DMS 273 (cell line): ENCODE measurements at regions not wholly inside any gene's neighbourhood (a gene's known extent, or its start where the extent isn't known, plus 50 kb on each side); places are given as distances from the start of the nearest gene placed in this dataset.

ENCODE experiments used
- DNase-seq: peaks from one replicate; lab custom pipeline; 2025; ENCODE audit not compliant: unreplicated experiment; lab: John Stamatoyannopoulos, UW

DNA sequence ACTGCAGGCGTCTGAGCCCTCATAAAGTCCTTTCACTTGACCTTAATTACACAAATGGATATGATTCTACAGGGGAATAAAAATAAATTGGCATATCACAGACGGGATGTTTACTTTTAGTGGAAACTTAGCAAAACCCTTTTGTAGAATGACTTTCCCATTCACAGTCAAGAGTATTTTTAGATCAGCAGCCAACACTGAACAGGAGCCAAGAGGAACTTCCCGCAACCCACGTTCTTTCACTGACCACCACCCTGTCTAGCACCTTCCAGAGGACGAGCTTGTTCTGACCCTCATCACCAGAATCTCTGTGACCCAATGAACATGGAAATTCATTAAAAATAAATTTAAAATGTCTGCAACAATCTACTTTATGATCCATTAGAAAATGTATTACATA is 119.0 kb upstream of the SNTG2 start:
- DNase-seq, result no peak

DNA sequence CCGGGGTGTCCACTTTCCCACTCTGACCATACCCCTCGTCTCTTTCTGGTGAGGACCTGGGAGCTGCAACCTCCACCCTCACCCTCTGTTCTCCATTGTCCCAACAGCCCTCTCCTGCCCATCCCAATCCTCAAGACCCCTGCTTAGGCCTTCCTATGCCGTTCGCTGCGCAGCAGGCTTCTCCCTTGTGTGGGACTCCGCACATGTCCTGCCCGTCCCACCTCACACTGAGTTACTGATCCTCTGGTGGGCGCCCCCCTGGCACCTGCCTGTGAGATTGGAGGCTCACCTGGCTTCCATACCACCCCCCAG is 119.5 kb upstream of the SNTG2 start:
- no peak for DNase-seq

DNA sequence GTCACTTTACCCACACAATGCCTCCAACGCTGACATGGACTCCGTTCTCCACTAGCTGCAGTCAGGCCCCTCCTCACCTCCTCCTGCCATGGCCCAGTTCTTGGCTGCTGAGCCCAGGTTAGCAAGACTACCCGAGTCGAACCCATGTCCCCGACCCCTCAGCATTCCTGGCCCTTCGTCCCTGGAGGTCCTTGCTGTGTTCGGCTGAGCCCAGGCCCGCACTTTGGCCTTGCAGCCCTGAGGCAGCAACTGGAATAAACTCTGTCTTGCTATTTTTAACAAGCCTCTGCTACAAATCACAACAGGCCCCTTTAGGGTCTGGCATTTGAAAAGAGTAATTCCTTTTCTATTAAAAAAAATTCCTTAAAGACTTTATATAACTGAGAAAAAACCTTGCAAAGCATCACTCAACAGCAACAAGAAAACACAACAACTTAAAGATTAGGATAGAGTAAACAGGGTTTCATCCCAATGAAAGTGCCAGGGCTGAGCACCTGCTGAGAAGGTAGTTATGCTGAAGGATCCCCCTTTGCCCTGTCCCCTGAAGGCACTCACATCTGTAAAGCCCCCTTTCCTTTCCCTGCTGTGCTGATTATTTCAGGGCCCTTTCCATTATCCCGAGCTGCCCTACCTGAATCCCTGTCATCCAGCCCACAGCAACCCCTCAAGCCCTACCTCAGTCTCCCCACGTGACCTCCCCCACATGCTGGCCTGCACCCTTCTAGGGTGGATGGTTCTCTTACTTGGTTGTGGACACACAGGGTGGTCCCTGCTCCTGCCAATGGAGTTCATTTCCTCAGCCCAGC is 120.0 kb upstream of the SNTG2 start:
- no peak for DNase-seq

DNA sequence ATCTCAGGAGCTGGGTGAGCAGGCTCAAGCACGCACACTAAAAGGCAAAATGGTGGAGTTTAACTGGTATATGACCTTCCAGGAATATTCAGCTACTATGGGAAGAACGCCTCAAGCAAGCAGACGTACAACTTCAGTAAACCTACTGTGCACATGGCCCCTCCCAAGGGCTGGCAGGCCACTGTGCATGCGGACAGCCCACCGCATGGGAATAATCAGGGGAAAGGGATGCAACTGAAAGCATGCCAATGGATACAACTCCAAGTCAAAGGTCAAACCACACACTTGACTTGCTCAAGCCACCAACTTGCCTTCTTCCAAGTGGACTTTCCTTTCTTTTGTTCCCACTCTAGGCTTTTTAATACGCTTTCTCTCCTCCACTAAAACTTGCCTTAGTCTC is 121.6 kb upstream of the SNTG2 start:
- no peak for DNase-seq

DNA sequence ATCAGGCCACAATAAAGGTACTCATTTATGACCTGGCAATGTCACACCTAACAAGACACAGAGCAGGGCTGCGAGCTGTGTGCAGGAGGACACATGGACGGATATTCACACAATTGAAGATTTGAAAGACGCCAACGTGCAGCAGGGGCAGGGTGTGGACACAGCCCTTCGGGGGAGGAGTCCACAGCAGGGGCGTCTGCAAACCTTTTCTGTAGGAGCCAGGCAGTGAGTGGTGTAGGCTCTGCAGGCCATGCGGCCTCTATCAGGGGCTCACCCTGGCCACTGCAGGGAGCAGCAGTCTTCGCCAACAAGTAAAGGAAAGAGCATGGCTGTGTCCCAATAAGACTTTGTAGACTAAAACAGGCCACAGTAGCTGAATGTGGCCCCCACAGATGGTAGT is 125.7 kb upstream of the SNTG2 start:
- no peak for DNase-seq

DNA sequence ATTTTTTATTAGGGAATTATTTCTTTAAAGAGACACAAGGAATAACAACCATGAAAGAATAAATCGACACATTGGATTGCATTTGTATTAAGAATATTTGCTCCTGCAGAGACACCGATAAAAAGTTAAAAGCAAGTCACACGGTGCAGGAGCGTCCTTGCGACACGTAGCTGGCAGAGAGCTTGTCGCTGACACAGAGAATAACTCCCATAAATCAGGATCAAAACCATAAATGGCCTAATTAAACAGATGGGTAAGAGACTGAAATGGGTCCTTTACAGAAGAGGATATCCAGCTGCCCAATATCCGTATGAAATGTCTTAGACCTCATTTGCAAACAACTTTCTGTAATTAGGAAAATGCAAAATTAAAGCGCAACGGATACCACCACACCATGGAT is 126.1 kb upstream of the SNTG2 start:
- no peak for DNase-seq

DNA sequence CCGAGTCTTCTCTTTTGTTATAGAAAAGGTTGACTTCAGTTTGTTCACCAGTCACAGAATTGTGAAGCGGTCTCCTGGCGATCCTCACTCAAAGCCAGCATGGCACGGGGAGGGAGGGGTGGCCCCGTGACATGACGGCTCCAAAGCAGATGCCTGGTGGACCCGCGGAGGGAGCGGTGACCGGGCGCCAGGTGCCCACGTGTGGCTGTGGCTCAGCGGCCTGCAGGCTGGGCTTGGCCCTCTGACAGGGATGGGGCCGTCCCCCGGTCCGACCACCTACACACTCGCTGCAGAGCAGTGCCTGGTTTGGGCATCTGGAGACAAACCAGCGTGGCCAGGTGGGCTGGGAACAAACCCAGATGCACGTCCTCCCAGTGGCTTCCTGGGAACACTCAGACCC is 129.1 kb upstream of the SNTG2 start:
- no peak for DNase-seq

DNA sequence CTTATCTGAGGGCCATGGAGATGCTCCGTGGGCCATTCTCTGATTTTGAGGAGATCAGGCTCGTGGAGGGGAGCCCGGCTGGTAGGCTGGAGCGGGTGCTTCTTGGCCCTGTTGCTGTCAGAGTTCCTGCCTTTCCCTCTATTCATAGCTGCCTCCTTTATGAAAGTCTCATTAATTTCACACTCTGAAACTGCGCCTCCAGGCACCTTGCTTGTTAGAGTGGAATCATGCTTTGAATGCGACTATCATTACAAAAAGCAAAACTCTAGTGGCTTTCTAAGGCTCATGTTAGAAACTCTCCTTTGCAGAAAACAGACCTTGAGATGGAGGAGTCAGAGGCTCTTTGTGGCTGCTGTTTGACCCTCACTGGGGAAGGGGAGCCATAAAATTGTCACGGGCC is 131.0 kb upstream of the SNTG2 start:
- no peak for DNase-seq

DNA sequence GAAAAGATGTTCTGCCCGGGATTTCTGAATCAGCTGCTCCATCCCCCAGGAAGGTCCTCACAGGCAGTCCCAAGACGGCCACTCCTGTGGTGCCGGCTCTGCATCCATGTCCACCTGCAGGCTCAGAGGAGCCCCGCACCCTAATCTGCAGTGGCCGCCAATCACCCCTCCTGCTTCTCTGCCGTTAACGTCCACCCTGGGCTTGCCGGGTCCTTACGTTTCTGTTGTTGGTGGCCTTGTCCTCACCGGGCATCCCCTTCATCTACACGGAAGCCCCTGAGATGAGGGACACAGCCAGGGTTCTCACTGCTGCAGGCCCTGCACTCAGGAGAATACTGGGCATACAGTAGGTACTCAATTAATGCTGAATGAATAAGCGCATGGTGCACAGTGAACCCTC is 131.5 kb upstream of the SNTG2 start:
- DNase-seq, result no peak

DNA sequence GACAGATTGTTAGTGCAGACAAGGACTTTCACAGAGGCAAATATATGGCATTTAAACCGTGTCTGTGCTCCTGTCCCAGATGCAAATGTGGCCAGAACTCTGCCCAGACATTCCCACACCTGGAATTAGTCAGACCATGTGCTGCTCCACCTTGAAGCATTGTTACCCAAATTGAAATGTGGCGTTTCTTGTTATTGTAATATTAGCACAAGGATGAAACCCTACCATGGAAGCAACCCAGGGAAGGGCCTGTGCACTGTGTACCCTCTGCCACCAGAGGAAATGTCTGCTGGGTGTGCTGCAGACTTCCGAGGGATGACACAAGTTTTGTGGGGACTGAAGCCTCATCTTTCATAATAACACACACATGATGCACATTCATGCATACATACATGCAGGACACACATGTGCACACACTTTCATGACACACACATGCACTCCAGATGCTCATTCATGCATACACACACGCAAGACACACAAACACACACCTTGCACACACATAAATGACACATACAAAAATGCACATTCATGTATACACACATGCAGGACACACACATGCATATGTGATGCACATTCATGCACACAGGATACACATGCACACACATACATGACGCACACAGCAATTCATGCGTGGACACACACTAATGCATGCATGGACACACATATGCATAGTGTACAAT is 133.2 kb upstream of the SNTG2 start:
- no peak for DNase-seq

DNA sequence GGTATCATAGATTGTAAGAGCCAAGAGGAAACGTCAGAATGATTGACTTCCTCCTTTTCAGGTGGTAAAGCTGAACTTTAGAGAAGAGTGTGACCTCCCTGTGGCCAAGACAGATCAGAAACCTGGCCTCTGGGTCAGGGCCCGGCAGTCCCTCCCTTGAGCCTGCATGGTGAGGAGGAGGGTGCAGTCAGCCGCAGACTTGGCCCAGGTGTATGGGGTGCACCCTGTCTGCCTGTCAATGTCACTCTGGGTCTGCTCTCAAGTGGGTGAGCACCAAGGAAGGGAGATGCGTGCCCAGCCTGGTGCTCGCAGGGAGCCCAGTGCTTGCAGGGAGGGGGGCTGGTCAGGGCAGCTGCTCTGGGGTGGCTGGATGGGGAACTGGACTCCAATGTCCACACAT is 134.4 kb upstream of the SNTG2 start:
- DNase-seq, result no peak

DNA sequence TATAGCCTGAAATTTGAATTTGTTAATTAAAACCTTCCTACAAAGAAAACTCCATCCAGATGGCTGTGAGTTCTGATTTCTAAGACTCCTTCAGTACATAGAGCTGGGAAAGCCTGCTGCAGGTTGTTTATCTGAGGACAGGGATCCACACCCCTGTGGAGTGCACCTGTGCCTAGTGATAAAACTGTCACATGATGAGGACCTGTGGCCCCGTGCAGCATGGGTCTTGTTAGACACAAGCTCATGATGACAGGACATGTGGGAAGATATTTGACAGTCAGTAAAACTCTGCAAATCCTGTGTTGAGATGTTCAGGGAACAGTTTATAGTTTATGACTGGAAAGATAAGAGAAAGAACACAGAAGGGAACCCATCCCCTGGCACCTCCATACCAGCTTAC is 133.2 kb upstream of the TMEM18 start:
- no peak for DNase-seq

DNA sequence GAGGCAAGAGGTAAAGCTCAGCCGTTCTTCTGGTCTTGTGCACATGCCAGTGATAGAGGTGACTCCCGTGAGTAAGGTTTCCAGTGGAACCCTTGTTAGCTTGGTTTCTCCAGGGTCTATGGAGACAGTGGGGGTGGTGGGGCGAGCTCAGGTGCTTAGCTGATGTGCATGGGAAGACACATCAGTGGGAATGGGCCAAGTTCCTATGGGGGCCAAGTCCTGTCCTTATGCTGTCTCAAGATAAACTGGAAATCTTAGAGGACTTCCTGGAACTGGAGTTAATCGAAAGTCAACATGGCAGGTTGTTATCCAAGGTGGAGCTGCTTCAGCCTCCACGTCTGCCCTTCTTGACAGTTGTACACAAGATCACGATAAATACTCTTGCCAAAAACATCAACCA is 130.1 kb upstream of the TMEM18 start:
- no peak for DNase-seq

DNA sequence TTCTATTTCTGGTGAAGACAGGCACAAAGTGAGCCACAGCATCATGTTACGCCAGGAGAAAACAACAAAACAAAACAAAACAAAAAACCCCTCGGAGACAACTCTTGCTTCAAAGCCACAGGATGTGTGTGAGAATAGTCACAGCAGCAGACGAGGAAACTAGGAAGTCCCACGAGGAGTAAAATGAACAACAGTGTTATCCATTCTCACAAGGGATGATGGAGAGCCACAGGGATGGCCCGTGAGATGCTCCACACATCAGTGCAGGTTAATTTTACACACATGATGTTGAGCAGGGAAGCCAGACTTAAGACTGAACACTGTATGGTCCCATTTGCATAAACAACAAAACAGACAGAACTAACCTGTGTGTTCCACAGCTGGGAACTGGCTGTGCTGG is 128.5 kb upstream of the TMEM18 start:
- DNase-seq, result no peak

DNA sequence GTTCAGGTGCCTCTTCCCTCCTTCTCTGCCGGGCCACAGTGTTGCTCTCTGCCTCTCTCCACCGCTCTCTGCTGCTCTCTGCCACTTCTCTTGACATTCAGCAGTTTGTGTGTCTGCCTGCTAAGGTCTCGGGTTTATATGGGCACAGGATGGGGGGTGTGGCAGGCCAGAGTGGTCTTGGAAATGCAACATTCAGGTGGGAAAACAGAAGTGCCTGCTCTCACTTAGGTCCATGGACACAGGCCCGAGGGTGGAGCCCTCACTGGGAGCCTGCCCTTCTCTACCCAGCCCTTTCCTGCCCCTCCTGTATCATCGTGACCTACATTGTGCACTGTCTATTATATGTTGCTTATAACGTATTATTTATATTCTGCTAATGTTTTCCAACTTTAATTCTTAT is 120.8 kb upstream of the TMEM18 start:
- DNase-seq, result no peak

DNA sequence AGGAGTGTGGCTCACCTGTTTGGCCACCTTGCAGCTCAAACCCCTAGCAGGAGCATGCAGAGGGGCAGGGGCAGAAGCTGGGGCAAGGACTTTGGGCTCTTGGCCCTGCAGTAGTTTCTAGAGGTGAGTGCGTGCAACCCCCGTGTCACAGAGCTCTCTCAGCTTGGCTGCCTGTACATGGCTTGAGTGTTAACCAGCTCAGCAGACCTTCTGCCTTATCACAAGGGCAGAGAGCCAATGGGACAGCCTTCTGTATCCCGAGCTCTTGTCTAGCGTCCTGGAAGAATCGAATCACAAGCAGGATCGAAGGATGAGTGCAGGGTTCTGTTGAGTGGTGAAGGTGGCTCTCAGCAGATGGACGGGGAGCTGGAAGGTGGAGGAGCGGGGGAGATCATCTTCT is 120.3 kb upstream of the TMEM18 start:
- DNase-seq, result no peak

DNA sequence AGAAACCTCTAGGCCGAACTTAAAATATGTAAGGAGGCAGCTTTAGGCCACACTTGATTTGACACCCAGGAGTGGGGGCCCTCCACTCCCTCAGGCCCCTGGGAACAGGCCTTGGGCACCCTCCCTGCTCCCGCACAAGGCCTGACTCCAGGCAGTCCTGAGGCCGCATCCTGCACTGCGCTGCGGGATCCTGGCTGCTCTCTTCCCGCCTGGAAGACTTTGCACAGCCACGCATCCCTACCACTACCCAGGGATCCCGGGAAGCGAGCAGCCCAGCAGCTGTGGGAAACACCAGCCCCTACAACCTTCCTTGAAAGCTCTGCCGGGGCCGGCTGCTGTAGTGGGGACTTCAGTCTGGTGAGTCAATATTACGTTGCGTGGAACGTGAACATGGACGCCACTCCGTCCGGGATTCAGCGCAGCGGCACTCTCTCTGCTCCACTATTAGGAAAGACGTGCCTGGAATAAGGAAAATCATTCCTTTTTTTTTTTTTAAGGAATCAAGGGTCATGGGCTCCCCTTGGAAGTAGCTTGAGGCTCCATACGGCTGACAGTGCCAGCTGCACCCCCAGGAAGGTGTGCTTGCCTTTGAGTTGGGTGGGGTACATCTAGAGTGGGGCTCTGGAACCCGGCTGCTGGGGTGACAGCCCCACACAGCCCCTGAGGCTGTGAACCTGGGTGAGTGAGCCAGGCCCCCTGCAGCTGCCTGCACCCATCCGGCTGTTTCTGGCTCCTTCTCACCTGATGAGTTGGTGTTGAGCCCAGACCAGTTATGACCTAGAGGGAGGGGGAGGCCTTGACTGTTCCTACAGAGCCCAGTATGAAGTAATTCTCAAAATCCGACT is 119.2 kb upstream of the TMEM18 start:
- no peak for DNase-seq

DNA sequence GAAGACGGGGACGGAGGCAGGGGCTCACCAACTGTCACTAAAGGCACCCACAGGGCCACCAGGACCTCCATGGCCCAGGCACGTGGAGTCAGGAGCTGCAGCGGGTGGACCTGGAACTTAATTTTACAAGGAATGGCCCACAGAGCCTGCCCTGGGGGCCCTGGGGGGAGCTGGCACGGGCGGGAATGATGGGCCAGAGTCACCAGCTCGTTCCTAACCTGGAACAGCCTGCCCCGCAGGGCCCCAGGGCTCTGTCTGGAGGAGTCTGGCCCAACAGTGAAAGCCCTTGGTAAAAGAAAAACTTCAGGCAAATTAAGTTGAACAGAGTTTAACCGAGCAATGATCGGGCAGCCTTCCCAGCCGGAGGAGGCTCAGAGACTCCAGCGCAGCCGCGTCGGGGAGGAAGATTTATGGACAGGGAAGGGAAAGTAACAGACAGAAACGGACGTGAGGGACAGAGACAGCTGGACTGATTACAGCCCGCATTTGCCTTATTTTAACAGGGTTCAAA is 118.4 kb upstream of the TMEM18 start:
- no peak for DNase-seq

DNA sequence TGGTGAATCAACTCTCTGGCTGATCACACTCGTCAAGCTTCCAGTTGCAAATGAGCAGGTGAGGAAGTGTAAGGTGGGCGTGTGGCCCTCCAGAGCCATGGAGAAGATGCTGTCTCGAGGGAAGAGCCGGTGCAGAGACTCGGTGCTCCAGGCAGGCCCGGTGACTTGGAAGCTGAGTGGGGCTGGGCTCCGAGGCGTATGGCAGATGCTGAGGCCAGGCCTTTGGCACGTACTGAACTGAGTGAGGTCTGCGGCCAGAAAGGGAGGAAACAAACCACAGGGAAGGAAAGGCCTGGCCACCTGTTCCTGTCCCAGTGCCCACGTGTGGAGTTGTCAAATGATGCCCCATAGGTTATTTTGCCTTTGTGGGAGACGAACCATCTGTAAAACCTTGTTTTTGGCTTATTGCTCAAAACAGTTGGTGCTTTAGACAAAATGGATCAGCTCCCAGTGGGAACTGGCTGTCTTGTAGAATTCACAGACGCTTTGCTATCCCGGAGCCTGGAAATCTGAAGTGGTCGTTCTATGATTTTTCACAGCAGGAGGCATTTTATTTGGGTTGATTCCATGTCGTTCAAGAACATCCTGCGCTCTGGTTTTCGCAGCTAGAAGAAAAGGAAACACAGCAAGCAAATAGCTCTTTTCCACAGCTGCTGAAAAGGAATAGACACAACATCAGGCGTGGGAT is 117.5 kb upstream of the TMEM18 start:
- peak; percentile 70 for DNase-seq

DNA sequence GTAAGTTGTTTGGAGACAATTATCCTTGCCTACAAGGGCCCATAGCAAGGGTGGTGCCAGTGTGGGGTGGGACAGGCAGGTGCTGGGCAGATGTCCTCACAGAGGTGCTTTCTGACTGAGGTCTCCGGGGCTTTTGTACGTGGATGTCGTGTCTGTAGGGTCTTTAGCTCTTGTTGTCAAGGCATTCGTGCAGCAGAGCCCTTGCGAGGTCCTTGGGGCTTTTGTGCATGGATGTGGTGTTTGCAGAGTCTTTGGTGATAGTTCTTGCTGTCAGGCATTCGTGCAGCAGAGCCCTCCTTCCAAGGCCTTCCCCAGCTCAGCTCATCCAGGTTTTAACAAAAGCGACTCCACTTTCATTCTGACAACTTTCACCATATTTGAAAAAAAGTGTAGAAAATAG is 116.0 kb upstream of the TMEM18 start:
- DNase-seq, result no peak

DNA sequence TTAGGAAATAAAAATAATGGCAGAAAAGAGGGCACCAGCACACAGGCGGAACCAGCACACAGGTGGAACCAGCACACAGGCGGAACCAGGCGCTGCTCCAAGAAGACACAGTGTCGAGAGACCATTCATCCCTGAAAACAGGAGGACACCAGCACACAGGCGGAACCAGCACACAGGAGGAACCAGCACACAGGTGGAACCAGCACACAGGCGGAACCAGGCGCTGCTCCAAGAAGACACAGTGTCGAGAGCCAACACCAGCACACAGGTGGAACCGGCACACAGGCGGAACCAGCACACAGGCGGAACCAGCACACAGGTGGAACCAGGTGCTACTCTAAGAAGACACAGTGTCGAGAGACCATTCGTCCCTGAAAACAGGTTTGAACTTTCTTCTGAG is 115.5 kb upstream of the TMEM18 start:
- DNase-seq, result no peak
